H1 (cell line): ENCODE measurements at regions not wholly inside any gene's neighbourhood (a gene's known extent, or its start where the extent isn't known, plus 50 kb on each side); places are given as distances from the start of the nearest gene placed in this dataset.

ENCODE experiments used
- CTCF ChIA-PET: fragments of 300-600 bp; sonication (Branson Sonifier 250); formaldehyde crosslinking; loops from one replicate; lab custom pipeline; 2021; ENCODE audit not compliant: partially characterized antibody; lab: Charles Lee
- POLR2A ChIA-PET: fragments of 300-600 bp; sonication (Branson Sonifier 250); formaldehyde crosslinking; loops from one replicate; lab custom pipeline; 2021; ENCODE audit warnings: inconsistent platforms; ENCODE audit not compliant: partially characterized antibody; lab: Charles Lee
- DNase-seq, 2 experiments: peaks; one replicate each; pipeline versions ENCODE4 v3.0.0 to v3.0.0-alpha.2; 2010 to 2022; ENCODE audit warnings: low spot score in 2 of 2, low read depth in 1 of 2, mixed read lengths in 1 of 2
- FAIRE-seq: peaks from 2 replicates; lab custom pipeline; 2011; peaks lifted over from hg19 to GRCh38; lab: Jason Lieb, UNC
- H2AFZ ChIP-seq: 2 replicates; pipeline ENCODE4 v1.8.1; 2012; ENCODE audit warnings: low read length, inconsistent platforms
- H2AK5ac ChIP-seq: 2 replicates; pipeline ENCODE4 v1.6.1; 2013; ENCODE audit warnings: low read depth, low read length
- H2BK120ac ChIP-seq: replicated peaks from 2 replicates; pipeline ENCODE3; 2013; ENCODE audit warnings: low read depth, low read length, inconsistent platforms
- H2BK12ac ChIP-seq: 2 replicates; pipeline ENCODE4 v1.6.1; 2013; ENCODE audit warnings: low read depth, low read length
- H2BK15ac ChIP-seq: 2 replicates; pipeline ENCODE4 v1.6.1; 2013; ENCODE audit warnings: low read length
- H2BK20ac ChIP-seq: 2 replicates; pipeline ENCODE4 v1.6.1; 2013; ENCODE audit warnings: low read length
- H2BK5ac ChIP-seq: 2 replicates; pipeline ENCODE4 v1.6.1; 2013; ENCODE audit warnings: low read depth, low read length
- H3K14ac ChIP-seq: 2 replicates; pipeline ENCODE4 v1.6.1; 2013; ENCODE audit warnings: inconsistent platforms; ENCODE audit not compliant: insufficient read length
- H3K18ac ChIP-seq: 2 replicates; pipeline ENCODE4 v1.6.1; 2013; ENCODE audit warnings: low read length; ENCODE audit errors: extremely low read depth
- H3K23ac ChIP-seq: 2 replicates; pipeline ENCODE4 v1.6.1; 2013; ENCODE audit warnings: inconsistent platforms; ENCODE audit not compliant: insufficient read length
- H3K23me2 ChIP-seq: 2 replicates; pipeline ENCODE4 v1.6.1; 2013; ENCODE audit warnings: low read depth, low read length
- H3K27ac ChIP-seq: 2 replicates; pipeline ENCODE4 v1.6.1; 2011; ENCODE audit warnings: low read depth, low read length, inconsistent platforms
- H3K27me3 ChIP-seq, 4 experiments: replicated peaks in 1 of 4; 1 replicate in 1 of 4; 2 replicates in 3 of 4; pipeline versions ENCODE4 v1.6.1 to v1.8.1; 2011 to 2013; ENCODE audit warnings: low read length in 3 of 4, mild to moderate bottlenecking in 3 of 4, inconsistent platforms in 2 of 4, mixed read lengths in 2 of 4, moderate library complexity in 1 of 4; ENCODE audit not compliant: control insufficient read depth in 3 of 4, insufficient read depth in 3 of 4; ENCODE audit errors: extremely low read depth in 1 of 4
- H3K36me3 ChIP-seq, 4 experiments: 2 replicates each; pipeline versions ENCODE4 v1.6.1 to v1.8.1; 2011 to 2013; ENCODE audit warnings: mild to moderate bottlenecking in 4 of 4, low read length in 3 of 4, moderate library complexity in 2 of 4, control low read depth in 1 of 4, inconsistent platforms in 1 of 4; ENCODE audit not compliant: insufficient read depth in 4 of 4, control insufficient read depth in 2 of 4
- H3K4ac ChIP-seq: replicated peaks from 2 replicates; pipeline ENCODE3; 2013; ENCODE audit warnings: low read length, low read depth, mixed read lengths, inconsistent platforms; ENCODE audit not compliant: insufficient read length
- H3K4me1 ChIP-seq, 4 experiments: replicated peaks in 1 of 4; 1 replicate in 1 of 4; 2 replicates in 3 of 4; pipeline versions ENCODE4 v1.6.1 to v1.8.1; 2011 to 2013; ENCODE audit warnings: low read length in 3 of 4, inconsistent platforms in 2 of 4, mixed read lengths in 1 of 4; ENCODE audit not compliant: insufficient read depth in 4 of 4, control insufficient read depth in 3 of 4
- H3K4me2 ChIP-seq, 2 experiments: 2 replicates each; pipeline versions ENCODE4 v1.6.1 to v1.8.1; 2011 to 2013; ENCODE audit warnings: low read depth in 2 of 2, low read length in 2 of 2, control low read depth in 1 of 2, inconsistent platforms in 1 of 2, mild to moderate bottlenecking in 1 of 2; ENCODE audit not compliant: insufficient read depth in 1 of 2
- H3K4me3 ChIP-seq, 4 experiments: fragments of 200-600, 300-600 bp in 1 of 4; sonication (generic), shearing (Covaris generic), sonication (Bioruptor Twin) in 1 of 4; 2 replicates each; pipeline versions ENCODE4 v1.5.1 to v1.8.1; 2011 to 2016; ENCODE audit warnings: low read length in 4 of 4, low read depth in 3 of 4, control low read depth in 2 of 4, inconsistent platforms in 2 of 4, mild to moderate bottlenecking in 2 of 4, mixed read lengths in 1 of 4, moderate library complexity in 1 of 4; ENCODE audit not compliant: insufficient read depth in 2 of 4; ENCODE audit errors: extremely low read depth in 1 of 4
- H3K56ac ChIP-seq: replicated peaks from 2 replicates; pipeline ENCODE3; 2013; ENCODE audit warnings: low read depth, mild to moderate bottlenecking, mixed read lengths, low read length, inconsistent platforms; ENCODE audit not compliant: insufficient read length
- H3K79me1 ChIP-seq: 2 replicates; pipeline ENCODE4 v1.6.1; 2013; ENCODE audit warnings: low read depth, low read length, control low read depth
- H3K79me2 ChIP-seq, 2 experiments: 2 replicates each; pipeline versions ENCODE4 v1.6.1 to v1.8.1; 2012 to 2013; ENCODE audit warnings: low read length in 2 of 2, mild to moderate bottlenecking in 2 of 2, inconsistent platforms in 1 of 2; ENCODE audit not compliant: insufficient read depth in 2 of 2, control insufficient read depth in 1 of 2
- H3K9ac ChIP-seq, 4 experiments: replicated peaks in 1 of 4; 1 replicate in 1 of 4; 2 replicates in 3 of 4; pipeline versions ENCODE4 v1.6.1 to v1.8.1; 2011 to 2013; ENCODE audit warnings: low read depth in 3 of 4, low read length in 3 of 4, control low read depth in 2 of 4, mild to moderate bottlenecking in 2 of 4, moderate library complexity in 2 of 4, inconsistent platforms in 1 of 4; ENCODE audit errors: extremely low read depth in 1 of 4
- H3K9me3 ChIP-seq, 2 experiments: 2 replicates each; pipeline versions ENCODE4 v1.6.1 to v1.8.1; 2012 to 2013; ENCODE audit warnings: mild to moderate bottlenecking in 2 of 2, moderate library complexity in 2 of 2, control low read depth in 1 of 2, inconsistent platforms in 1 of 2, low read depth in 1 of 2, low read length in 1 of 2, mixed read lengths in 1 of 2; ENCODE audit not compliant: insufficient read depth in 2 of 2
- H4K20me1 ChIP-seq, 2 experiments: replicated peaks in 1 of 2; 2 replicates each; pipeline versions ENCODE3 to v1.8.1; 2011 to 2013; ENCODE audit warnings: inconsistent platforms in 2 of 2, low read length in 2 of 2, mild to moderate bottlenecking in 1 of 2; ENCODE audit not compliant: insufficient read depth in 2 of 2, control insufficient read depth in 1 of 2
- H4K5ac ChIP-seq: 2 replicates; pipeline ENCODE4 v1.6.1; 2013; ENCODE audit warnings: low read length, low read depth, mixed read lengths, inconsistent platforms; ENCODE audit not compliant: insufficient read length
- H4K8ac ChIP-seq: 2 replicates; pipeline ENCODE4 v1.8.0; 2013; ENCODE audit warnings: mild to moderate bottlenecking, moderate library complexity, low read length, inconsistent platforms; ENCODE audit not compliant: insufficient read depth; ENCODE audit errors: extremely low read depth
- H4K91ac ChIP-seq: replicated peaks from 2 replicates; pipeline ENCODE3; 2013; ENCODE audit warnings: low read length, mixed read lengths, inconsistent platforms; ENCODE audit not compliant: insufficient read length
- BRCA1 ChIP-seq: IDR thresholded peaks from 2 replicates; pipeline ENCODE4 v1.6.1; 2012; ENCODE audit warnings: low read depth, low read length, improper control_type of control experiment
- CBX5 ChIP-seq: fragments of 300-800, 300-1000 bp; sonication (generic); IDR thresholded peaks from 2 replicates; pipeline ENCODE4 v1.7.1; 2016; ENCODE audit warnings: antibody characterized with exemption, low read length, low read depth
- CHD2 ChIP-seq: IDR thresholded peaks from 2 replicates; pipeline ENCODE4 v1.6.1; 2012; ENCODE audit warnings: low read length, improper control_type of control experiment
- JUN ChIP-seq: IDR thresholded peaks from 2 replicates; pipeline ENCODE4 v1.6.1; 2011; ENCODE audit warnings: low read depth, mild to moderate bottlenecking, improper control_type of control experiment, low read length
- JUND ChIP-seq: IDR thresholded peaks from 2 replicates; pipeline ENCODE4 v1.6.1; 2011; ENCODE audit warnings: mild to moderate bottlenecking, improper control_type of control experiment, low read length
- PHF8 ChIP-seq: fragments of 200-600 bp; sonication (generic); conservative IDR thresholded peaks from 2 replicates; pipeline ENCODE4 v1.7.1; 2012; ENCODE audit warnings: low read depth, mild to moderate bottlenecking, inconsistent platforms, low read length, moderate library complexity
- RBBP5 ChIP-seq: IDR thresholded peaks from 2 replicates; pipeline ENCODE4 v1.7.1; 2012; ENCODE audit warnings: low read depth, mild to moderate bottlenecking, inconsistent platforms, low read length, moderate library complexity, borderline replicate concordance
- RNF2 ChIP-seq: fragments of 200-900, 300-1000 bp; sonication (generic); IDR thresholded peaks from 2 replicates; pipeline ENCODE4 v1.7.1; 2016; ENCODE audit warnings: borderline replicate concordance, low read depth, mild to moderate bottlenecking, antibody characterized with exemption, low read length; ENCODE audit not compliant: poor library complexity, severe bottlenecking; ENCODE audit errors: missing control alignments
- RXRA ChIP-seq: IDR thresholded peaks from 2 replicates; pipeline ENCODE4 v1.6.1; 2011; ENCODE audit warnings: low read depth, mild to moderate bottlenecking, low read length, moderate library complexity; ENCODE audit not compliant: insufficient read depth
- SAP30 ChIP-seq: fragments of 300-600 bp; sonication (generic); IDR thresholded peaks from 2 replicates; pipeline ENCODE4 v1.7.1; 2012; ENCODE audit warnings: low read length, moderate library complexity, mild to moderate bottlenecking, inconsistent platforms; ENCODE audit not compliant: insufficient read depth, insufficient replicate concordance
- TBP ChIP-seq: IDR thresholded peaks from 2 replicates; pipeline ENCODE4 v1.6.1; 2011; ENCODE audit warnings: low read depth, low read length, improper control_type of control experiment
- TCF12 ChIP-seq: IDR thresholded peaks from 2 replicates; pipeline ENCODE4 v1.6.1; 2011; ENCODE audit warnings: low read depth, mild to moderate bottlenecking, low read length
- ZNF274 ChIP-seq: IDR thresholded peaks from 2 replicates; pipeline ENCODE4 v1.7.0; 2012; ENCODE audit warnings: low read length, borderline replicate concordance; ENCODE audit errors: extremely low read depth
- WGBS, 2 experiments: shearing (Covaris generic) in 1 of 2; methylation state at CpG; one replicate each; pipeline versions ENCODE4 v1.1.6 to v1.1.7; 2013 to 2015; ENCODE audit warnings: low lambda C conversion rate in 2 of 2, mixed read lengths in 2 of 2, inconsistent platforms in 1 of 2, low coverage in 1 of 2, missing lambda C conversion rate in 1 of 2; ENCODE audit not compliant: insufficient replicate concordance in 2 of 2, insufficient coverage in 1 of 2, insufficient read length in 1 of 2; ENCODE audit errors: extremely low coverage in 1 of 2, missing lambda C conversion rate in 1 of 2; 5-methylcytosine and 5-hydroxymethylcytosine counted together

GRCh38 chr1:71190843-71191242 lies 110.0 kb upstream of the ZRANB2 start:
- Histone ChIP-seq H3K27ac (no peak overlapping the region), H3K23ac (no peak overlapping the region), H4K5ac (no peak overlapping the region), H3K4ac (no peak overlapping the region), H3K23me2 (no peaks in the 10 kb centered on the region), H3K4me1 (no peaks in the 10 kb centered on the region), H2BK15ac (no peak overlapping the region), H3K14ac (no peak overlapping the region), H2BK20ac (no peak overlapping the region), H4K91ac (no peak overlapping the region), H2AK5ac (no peak overlapping the region), H4K8ac (no peak overlapping the region), H3K56ac (no peak overlapping the region), H3K4me3 (no peak overlapping the region), H3K27me3 (no peaks in the 10 kb centered on the region), H4K20me1 (no peaks in the 10 kb centered on the region), H2BK12ac (no peak overlapping the region), H2AFZ (no peak overlapping the region), H3K9me3 (no peaks in the 10 kb centered on the region), H3K4me2 (no peak overlapping the region), H2BK120ac (no peak overlapping the region), H3K18ac (no peak overlapping the region), H3K79me1 (no peaks in the 10 kb centered on the region), H3K79me2 (no peaks in the 10 kb centered on the region), H2BK5ac (no peak overlapping the region), H3K36me3 (no peaks in the 10 kb centered on the region), H3K9ac (no peak overlapping the region)
- POLR2A ChIA-PET, result no interaction called here
- WGBS, 2 experiments, result 93% methylated on average over 5 of the region's 5 CpGs; no CpG with 5 or more reads in 1 of the 2 experiments
- CTCF ChIA-PET, result interaction anchor here (0.8 to 2.1 kb wide), 7 partner anchors 9 to 167 kb away, joined by 3 to 6 read pairs (median 3); no protein-coding TSS in a partner anchor
- no peak for FAIRE-seq
- no peak for DNase-seq
- no peak for TF ChIP-seq TCF12
- TF ChIP-seq ZNF274, result no peak
- no peak for TF ChIP-seq RNF2
- TF ChIP-seq JUND, result no peak
- no peak for TF ChIP-seq RBBP5
- TF ChIP-seq JUN, result no peak
- TF ChIP-seq CHD2, result no peak
- TF ChIP-seq TBP, result no peak
- no peak for TF ChIP-seq CBX5
- TF ChIP-seq RXRA, result no peak
- TF ChIP-seq PHF8, result no peak
- TF ChIP-seq BRCA1, result no peak
- TF ChIP-seq SAP30, result no peak
